ENCODE measurements at regions not wholly inside any gene's neighbourhood (a gene's known extent, or its start where the extent isn't known, plus 50 kb on each side); places are given as distances from the start of the nearest gene placed in this dataset.

DNA sequence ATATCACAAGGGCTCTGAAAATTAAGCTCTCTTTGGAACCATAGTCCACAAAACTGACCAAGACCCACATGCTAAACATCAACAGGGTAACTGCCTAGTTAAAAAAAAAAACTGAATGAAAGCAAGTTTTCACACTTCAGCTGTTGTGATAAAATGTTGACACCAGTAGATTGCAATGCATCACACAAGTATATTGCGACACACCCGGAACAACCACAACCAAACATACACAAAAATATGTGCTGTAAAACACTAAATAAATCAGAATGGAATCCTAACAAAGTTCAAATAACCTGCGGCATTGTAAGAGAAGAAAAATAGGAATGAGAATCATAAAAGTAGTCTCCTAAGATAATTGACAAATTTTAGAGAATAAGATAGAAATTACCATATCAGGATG lies 710.3 kb downstream of the AACS start:
- TF ChIP-seq YY1 (IDR thresholded peaks at IDR 0.05; ENCODE audit: low read depth, low read length) (no peak), FOSL1 (IDR thresholded peaks at IDR 0.05; ENCODE audit: insufficient read depth, low read depth, low read length) (no peak), CHD2 (IDR thresholded peaks at IDR 0.05; ENCODE audit: low read length) (no peak), POLR2AphosphoS5 (IDR thresholded peaks at IDR 0.05; ENCODE audit: low read depth, low read length) (no peak), POLR2A (IDR thresholded peaks at IDR 0.05; ENCODE audit: control extremely low read depth in 1 of 2, low read depth in 2 of 2, low read length in 2 of 2) (no peak), GTF2F1 (IDR thresholded peaks at IDR 0.05; ENCODE audit: borderline replicate concordance, low read depth, low read length) (no peak), RXRA (IDR thresholded peaks at IDR 0.05; ENCODE audit: insufficient read depth, low read depth, low read length) (no peak), EZH2 (IDR thresholded peaks at IDR 0.05; ENCODE audit: low read depth, low read length, severe bottlenecking) (no peak), BRCA1 (IDR thresholded peaks at IDR 0.05; ENCODE audit: low read depth, low read length) (no peak), ASH2L (IDR thresholded peaks at IDR 0.05; ENCODE audit: low read length) (no peak), MAFK (IDR thresholded peaks at IDR 0.05; ENCODE audit: low read depth, low read length) (no peak), TBP (IDR thresholded peaks at IDR 0.05; ENCODE audit: low read depth, low read length) (no peak), PHF8 (conservative IDR thresholded peaks at IDR 0.05; ENCODE audit: low read depth, low read length) (no peak)
- TF ChIP-seq, protein P1, sequence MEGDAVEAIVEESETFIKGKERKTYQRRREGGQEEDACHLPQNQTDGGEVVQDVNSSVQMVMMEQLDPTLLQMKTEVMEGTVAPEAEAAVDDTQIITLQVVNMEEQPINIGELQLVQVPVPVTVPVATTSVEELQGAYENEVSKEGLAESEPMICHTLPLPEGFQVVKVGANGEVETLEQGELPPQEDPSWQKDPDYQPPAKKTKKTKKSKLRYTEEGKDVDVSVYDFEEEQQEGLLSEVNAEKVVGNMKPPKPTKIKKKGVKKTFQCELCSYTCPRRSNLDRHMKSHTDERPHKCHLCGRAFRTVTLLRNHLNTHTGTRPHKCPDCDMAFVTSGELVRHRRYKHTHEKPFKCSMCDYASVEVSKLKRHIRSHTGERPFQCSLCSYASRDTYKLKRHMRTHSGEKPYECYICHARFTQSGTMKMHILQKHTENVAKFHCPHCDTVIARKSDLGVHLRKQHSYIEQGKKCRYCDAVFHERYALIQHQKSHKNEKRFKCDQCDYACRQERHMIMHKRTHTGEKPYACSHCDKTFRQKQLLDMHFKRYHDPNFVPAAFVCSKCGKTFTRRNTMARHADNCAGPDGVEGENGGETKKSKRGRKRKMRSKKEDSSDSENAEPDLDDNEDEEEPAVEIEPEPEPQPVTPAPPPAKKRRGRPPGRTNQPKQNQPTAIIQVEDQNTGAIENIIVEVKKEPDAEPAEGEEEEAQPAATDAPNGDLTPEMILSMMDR (IDR thresholded peaks at IDR 0.05; ENCODE audit: control extremely low read depth in 1 of 3, insufficient read depth in 1 of 3, low read depth in 1 of 3, low read length in 3 of 3), result no peak
